GM18511 (cell line): ENCODE measurements at regions not wholly inside any gene's neighbourhood (a gene's known extent, or its start where the extent isn't known, plus 50 kb on each side); places are given as distances from the start of the nearest gene placed in this dataset.

ENCODE experiments used
- ATAC-seq: cut with Tn5 transposase; IDR thresholded peaks from one replicate; pipeline ENCODE4 v1.9.1; 2021; ENCODE audit warnings: mild to moderate bottlenecking, moderate library complexity; ENCODE audit not compliant: unreplicated experiment

- no peak for ATAC-seq
These were observed 682.7 kb upstream of the RAB6C start for GRCh38 chr2:129296806-129297205.

GRCh38 chr2:129297430-129297829 is 682.0 kb upstream of the RAB6C start:
- ATAC-seq, result no peak

GRCh38 chr2:129299338-129299737 is 680.1 kb upstream of the RAB6C start:
- ATAC-seq, result no peak

GRCh38 chr2:129299756-129300155 is 679.7 kb upstream of the RAB6C start:
- ATAC-seq, result no peak

GRCh38 chr2:129300456-129300855 is 679.0 kb upstream of the RAB6C start:
- no peak for ATAC-seq

GRCh38 chr2:129301431-129301913 is 678.0 kb upstream of the RAB6C start:
- ATAC-seq, result no peak

GRCh38 chr2:129302106-129302505 is 677.4 kb upstream of the RAB6C start:
- no peak for ATAC-seq

- ATAC-seq, result no peak
These were observed 676.8 kb upstream of the RAB6C start for GRCh38 chr2:129302561-129303183.

GRCh38 chr2:129314120-129314519 is 665.3 kb upstream of the RAB6C start:
- no peak for ATAC-seq

GRCh38 chr2:129318581-129319421 is 660.7 kb upstream of the RAB6C start:
- no peak for ATAC-seq

- no peak for ATAC-seq
These were observed 660.1 kb upstream of the RAB6C start for GRCh38 chr2:129319422-129319717.

GRCh38 chr2:129320288-129320687 is 659.2 kb upstream of the RAB6C start:
- ATAC-seq, result no peak

GRCh38 chr2:129324349-129324748 is 655.1 kb upstream of the RAB6C start:
- no peak for ATAC-seq

- ATAC-seq, result no peak
These were observed 654.3 kb upstream of the RAB6C start for GRCh38 chr2:129325151-129325550.

- no peak for ATAC-seq
These were observed 649.9 kb upstream of the RAB6C start for GRCh38 chr2:129329574-129329973.

GRCh38 chr2:129330504-129330903 is 649.0 kb upstream of the RAB6C start:
- ATAC-seq, result no peak

- ATAC-seq, result no peak
These were observed 647.8 kb upstream of the RAB6C start for GRCh38 chr2:129331638-129332037.

GRCh38 chr2:129334128-129334527 is 645.3 kb upstream of the RAB6C start:
- no peak for ATAC-seq

GRCh38 chr2:129334696-129335410 is 644.6 kb upstream of the RAB6C start:
- no peak for ATAC-seq

GRCh38 chr2:129336276-129336675 is 643.2 kb upstream of the RAB6C start:
- no peak for ATAC-seq

GRCh38 chr2:129337076-129337475 is 642.4 kb upstream of the RAB6C start:
- no peak for ATAC-seq

- no peak for ATAC-seq
These were observed 633.9 kb upstream of the RAB6C start for GRCh38 chr2:129345540-129345939.
